Neural progenitor cell (in vitro differentiated cells): ENCODE measurements at regions not wholly inside any gene's neighbourhood (a gene's known extent, or its start where the extent isn't known, plus 50 kb on each side); places are given as distances from the start of the nearest gene placed in this dataset.
"Not testable (repeated sequence)": the region's sequence is repeated elsewhere in the genome, so short reads cannot be mapped to it uniquely, and the experiment has no call there.

ENCODE experiments used
- DNase-seq: peaks from one replicate; pipeline ENCODE4 v3.0.0-alpha.2; 2016; ENCODE audit warnings: low spot score
- H2AFZ ChIP-seq: fragments of 200-600 bp; sonication (generic); replicated peaks from 2 replicates; pipeline ENCODE4 v1.6.1; 2016; ENCODE audit warnings: antibody characterized with exemption
- H3F3A ChIP-seq: fragments of 200-600 bp; sonication (generic); 2 replicates; pipeline ENCODE4 v1.6.1; 2016; ENCODE audit warnings: antibody characterized with exemption, low read depth
- H3K27ac ChIP-seq: fragments of 200-600 bp; sonication (generic); 2 replicates; pipeline ENCODE4 v1.5.1; 2016; ENCODE audit warnings: mild to moderate bottlenecking
- H3K27me3 ChIP-seq: fragments of 200-600 bp; sonication (generic); 2 replicates; pipeline ENCODE4 v1.6.1; 2016; ENCODE audit warnings: mild to moderate bottlenecking, moderate library complexity
- H3K36me3 ChIP-seq: fragments of 200-600 bp; sonication (generic); 2 replicates; pipeline ENCODE4 v1.5.1; 2016
- H3K4me1 ChIP-seq: fragments of 200-600 bp; sonication (generic); 2 replicates; pipeline ENCODE4 v1.6.1; 2016; ENCODE audit warnings: mixed run types
- H3K4me2 ChIP-seq: fragments of 200-600 bp; sonication (generic); 2 replicates; pipeline ENCODE4 v1.6.1; 2016
- H3K4me3 ChIP-seq: fragments of 200-600 bp; sonication (generic); 2 replicates; pipeline ENCODE4 v1.5.1; 2016
- H3K79me2 ChIP-seq: fragments of 200-600 bp; sonication (generic); 2 replicates; pipeline ENCODE4 v1.6.1; 2016; ENCODE audit warnings: low read depth
- H3K9ac ChIP-seq: fragments of 200-600 bp; sonication (generic); 2 replicates; pipeline ENCODE4 v1.6.1; 2016
- H3K9me3 ChIP-seq: fragments of 200-600 bp; sonication (generic); 2 replicates; pipeline ENCODE4 v1.5.1; 2016; ENCODE audit warnings: low read depth
- H4K20me1 ChIP-seq: fragments of 200-600 bp; sonication (generic); 2 replicates; pipeline ENCODE4 v1.6.1; 2016; ENCODE audit warnings: low read depth
- H3K27ac Mint-ChIP-seq: 3 replicates; pipeline ENCODE4 v1.8.0; 2021; ENCODE audit warnings: mixed read lengths
- H3K27me3 Mint-ChIP-seq: 2 replicates; pipeline ENCODE4 v1.8.0; 2022; ENCODE audit warnings: low read depth, mild to moderate bottlenecking, inconsistent platforms, moderate library complexity, mixed read lengths; ENCODE audit not compliant: insufficient read depth
- H3K36me3 Mint-ChIP-seq: 3 replicates; pipeline ENCODE4 v1.8.0; 2021; ENCODE audit warnings: mixed read lengths
- H3K4me1 Mint-ChIP-seq: 3 replicates; pipeline ENCODE4 v1.8.0; 2021; ENCODE audit warnings: mixed read lengths
- H3K4me3 Mint-ChIP-seq: 3 replicates; pipeline ENCODE4 v1.8.0; 2021; ENCODE audit warnings: mild to moderate bottlenecking, moderate library complexity, mixed read lengths
- H3K9me3 Mint-ChIP-seq: 3 replicates; pipeline ENCODE4 v1.8.0; 2020; ENCODE audit warnings: mixed read lengths
- CTCF ChIP-seq: fragments of 200-600 bp; sonication (generic); IDR thresholded peaks from 2 replicates; pipeline ENCODE4 v1.5.1; 2017; ENCODE audit warnings: antibody characterized with exemption, mild to moderate bottlenecking
- EZH2 ChIP-seq: fragments of 200-600 bp; sonication (generic); IDR thresholded peaks from 2 replicates; pipeline ENCODE4 v1.6.1; 2017; ENCODE audit warnings: antibody characterized with exemption, mild to moderate bottlenecking, moderate library complexity
- EZH2phosphoT487 ChIP-seq: fragments of 200-600 bp; sonication (generic); IDR thresholded peaks from 2 replicates; pipeline ENCODE4 v1.6.1; 2017; ENCODE audit warnings: antibody characterized with exemption

- H3K9ac ChIP-seq, result no peak overlapping the region
- DNase-seq, result no peak
- no peaks in the 10 kb centered on the region for H4K20me1 ChIP-seq
- no peak overlapping the region for H3K4me3 ChIP-seq
- no peaks in the 10 kb centered on the region for H3K4me1 ChIP-seq
- H2AFZ ChIP-seq, result no peak overlapping the region
- H3K36me3 Mint-ChIP-seq, result no peaks in the 10 kb centered on the region
- no peaks in the 10 kb centered on the region for H3F3A ChIP-seq
- peaks cover 31% of the 10 kb centered on the region for H3K27me3 ChIP-seq
- H3K4me2 ChIP-seq, result no peak overlapping the region
- no peaks in the 10 kb centered on the region for H3K9me3 ChIP-seq
- H3K36me3 ChIP-seq, result no peaks in the 10 kb centered on the region
- H3K27ac ChIP-seq, result no peak overlapping the region
- peaks cover 16% of the 10 kb centered on the region for H3K9me3 Mint-ChIP-seq
- no peaks in the 10 kb centered on the region for H3K4me1 Mint-ChIP-seq
- TF ChIP-seq CTCF, result no peak
- TF ChIP-seq EZH2, result no peak
- no peak for TF ChIP-seq EZH2phosphoT487
- H3K4me3 Mint-ChIP-seq, result no peak overlapping the region
- H3K79me2 ChIP-seq, result no peaks in the 10 kb centered on the region
- H3K27me3 Mint-ChIP-seq, result peaks cover 2% of the 10 kb centered on the region
- H3K27ac Mint-ChIP-seq, result no peak overlapping the region
Measured at GRCh38 chr14:101666264-101666663, 95.2 kb upstream of the PPP2R5C start.

GRCh38 chr14:101669629-101670028 lies 91.9 kb upstream of the PPP2R5C start:
- Histone ChIP-seq H3K27me3 (no peaks in the 10 kb centered on the region), H3F3A (no peaks in the 10 kb centered on the region), H3K9me3 (no peaks in the 10 kb centered on the region), H3K27ac (no peak overlapping the region), H3K4me2 (no peak overlapping the region), H3K4me3 (no peak overlapping the region), H3K9ac (no peak overlapping the region), H3K36me3 (no peaks in the 10 kb centered on the region), H3K79me2 (no peaks in the 10 kb centered on the region), H3K4me1 (no peaks in the 10 kb centered on the region), H4K20me1 (no peaks in the 10 kb centered on the region), H2AFZ (no peak overlapping the region)
- H3K27ac Mint-ChIP-seq, result no peak overlapping the region
- DNase-seq, result no peak
- H3K27me3 Mint-ChIP-seq, result peaks cover 2% of the 10 kb centered on the region
- H3K4me3 Mint-ChIP-seq, result no peak overlapping the region
- H3K9me3 Mint-ChIP-seq, result peaks cover 30% of the 10 kb centered on the region
- no peaks in the 10 kb centered on the region for H3K4me1 Mint-ChIP-seq
- no peak for TF ChIP-seq CTCF
- no peak for TF ChIP-seq EZH2
- no peak for TF ChIP-seq EZH2phosphoT487
- H3K36me3 Mint-ChIP-seq, result no peaks in the 10 kb centered on the region

GRCh38 chr14:101673873-101674272 lies 87.6 kb upstream of the PPP2R5C start:
- H3K36me3 ChIP-seq, result no peaks in the 10 kb centered on the region
- peaks cover 19% of the 10 kb centered on the region for H3K9me3 Mint-ChIP-seq

GRCh38 chr14:101675835-101676234 lies 85.7 kb upstream of the PPP2R5C start:
- H3K9me3 ChIP-seq, H3K36me3 ChIP-seq, H3K4me3 ChIP-seq, H3K27ac Mint-ChIP-seq, H3K4me1 ChIP-seq, DNase-seq, H3K4me1 Mint-ChIP-seq, H3K27me3 ChIP-seq, H3K79me2 ChIP-seq, H3K4me2 ChIP-seq, H4K20me1 ChIP-seq, H2AFZ ChIP-seq, H3K36me3 Mint-ChIP-seq, H3K27ac ChIP-seq, H3K27me3 Mint-ChIP-seq, H3F3A ChIP-seq, H3K9ac ChIP-seq, H3K4me3 Mint-ChIP-seq: not testable (repeated sequence)
- H3K9me3 Mint-ChIP-seq, result peaks cover 13% of the 10 kb centered on the region

More at GRCh38 chr14:101673873-101674272, 87.6 kb upstream of the PPP2R5C start:
- Histone ChIP-seq H3K27me3 (no peaks in the 10 kb centered on the region), H3K27ac (no peak overlapping the region), H3F3A (no peaks in the 10 kb centered on the region), H3K4me2 (no peak overlapping the region), H3K9me3 (no peaks in the 10 kb centered on the region), H2AFZ (no peak overlapping the region), H3K9ac (no peak overlapping the region), H4K20me1 (no peaks in the 10 kb centered on the region), H3K79me2 (no peaks in the 10 kb centered on the region), H3K4me3 (no peak overlapping the region), H3K4me1 (no peaks in the 10 kb centered on the region)
- Mint-ChIP-seq H3K27me3 (no peaks in the 10 kb centered on the region), H3K4me3 (no peak overlapping the region), H3K4me1 (no peaks in the 10 kb centered on the region), H3K36me3 (no peaks in the 10 kb centered on the region), H3K27ac (no peak overlapping the region)
- no peak for DNase-seq
- no peak for TF ChIP-seq EZH2phosphoT487
- no peak for TF ChIP-seq CTCF
- no peak for TF ChIP-seq EZH2

- H3K9me3 Mint-ChIP-seq, H3K27me3 Mint-ChIP-seq, H3K79me2 ChIP-seq, H3K27ac ChIP-seq, H3K4me2 ChIP-seq, H4K20me1 ChIP-seq, H3K9me3 ChIP-seq, H3K4me1 Mint-ChIP-seq, H3K36me3 Mint-ChIP-seq, DNase-seq, H3K27ac Mint-ChIP-seq, H3K36me3 ChIP-seq, H3K4me3 Mint-ChIP-seq, H3K4me3 ChIP-seq, H3K9ac ChIP-seq, H3F3A ChIP-seq, H3K4me1 ChIP-seq, H2AFZ ChIP-seq: not testable (repeated sequence)
- peaks cover 15% of the 10 kb centered on the region for H3K27me3 ChIP-seq
Measured at GRCh38 chr14:101677912-101678327, 83.6 kb upstream of the PPP2R5C start.
